Activated B cell treated with CpG ODN at 0.5 μM for 24 hours (primary cell): ENCODE measurements at regions not wholly inside any gene's neighbourhood (a gene's known extent, or its start where the extent isn't known, plus 50 kb on each side); places are given as distances from the start of the nearest gene placed in this dataset.

Experiments used
- ATAC-seq: fragments of 200-7000 bp; cut with Tn5 transposase; one replicate; pipeline ENCODE4 v1.10.0; 2021; ENCODE audit warnings: low read depth, mild to moderate bottlenecking, moderate library complexity
- CTCF ChIA-PET: fragments of 350-600 bp; sonication (Branson Sonifier 250); formaldehyde crosslinking; loops from one replicate; lab custom pipeline; 2021; ENCODE audit warnings: antibody characterized with exemption; lab: Charles Lee
- POLR2A ChIA-PET: fragments of 350-600 bp; sonication (Branson Sonifier 250); formaldehyde crosslinking; loops from one replicate; lab custom pipeline; 2021; ENCODE audit warnings: antibody characterized with exemption; lab: Charles Lee
- DNase-seq: peaks from one replicate; pipeline ENCODE4 v3.0.0; 2022
- H3K27ac Mint-ChIP-seq: one replicate; pipeline ENCODE4 v1.8.0; 2020; ENCODE audit warnings: mixed read lengths
- H3K27me3 Mint-ChIP-seq: one replicate; pipeline ENCODE4 v1.8.0; 2021; ENCODE audit warnings: mixed read lengths
- H3K36me3 Mint-ChIP-seq: one replicate; pipeline ENCODE4 v1.8.0; 2021; ENCODE audit warnings: low read depth, mixed read lengths
- H3K4me1 Mint-ChIP-seq: one replicate; pipeline ENCODE4 v1.8.0; 2021; ENCODE audit warnings: mixed read lengths
- H3K4me3 Mint-ChIP-seq: one replicate; pipeline ENCODE4 v1.8.0; 2020; ENCODE audit warnings: mild to moderate bottlenecking, mixed read lengths
- H3K9me3 Mint-ChIP-seq: one replicate; pipeline ENCODE4 v1.8.0; 2020; ENCODE audit warnings: mixed read lengths
- intact Hi-C: fragments of 100-400 bp; cut with micrococcal nuclease; formaldehyde crosslinking; loops from one replicate; pipeline ENCODE4 v1.15.1; 2024
- TF ChIP-seq, protein P1 (sequence below): fragments of 200-600 bp; IDR thresholded peaks from one replicate; pipeline ENCODE4 v1.8.0; 2022; ENCODE audit warnings: antibody characterized with exemption, mild to moderate bottlenecking

DNA sequence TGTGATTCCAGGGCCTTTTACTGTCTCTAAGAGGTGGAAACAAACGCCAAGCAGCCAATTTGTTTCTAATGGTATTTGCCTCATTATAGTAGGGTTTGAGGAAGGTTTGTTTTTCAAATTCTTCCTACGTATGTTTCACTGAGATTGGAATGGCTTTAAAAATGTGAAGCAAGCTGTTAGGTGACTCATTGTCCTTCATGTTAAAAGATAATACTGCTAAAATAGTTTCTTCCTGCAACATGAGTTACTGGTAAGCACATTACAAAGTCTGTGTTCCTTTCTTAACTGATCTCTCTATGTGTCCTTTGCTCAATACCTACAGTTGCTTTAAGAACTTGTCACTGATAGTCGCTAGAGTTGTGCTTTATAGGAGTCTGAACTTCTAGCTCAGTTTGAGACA lies 1183.9 kb downstream of the RPA4 start:
- ChIA-PET CTCF (no interaction called here), POLR2A (no interaction called here)
- H3K27ac Mint-ChIP-seq = no peak overlapping the region
- ATAC-seq (no peak), DNase-seq (no peak)
- H3K9me3 Mint-ChIP-seq = peaks cover 4% of the 10 kb centered on the region
- no peaks in the 10 kb centered on the region for H3K4me1 Mint-ChIP-seq
- H3K4me3 Mint-ChIP-seq = no peak overlapping the region
- intact Hi-C loops = no loop called here
- no peaks in the 10 kb centered on the region for H3K27me3 Mint-ChIP-seq
- no peaks in the 10 kb centered on the region for H3K36me3 Mint-ChIP-seq
- TF ChIP-seq, protein P1, sequence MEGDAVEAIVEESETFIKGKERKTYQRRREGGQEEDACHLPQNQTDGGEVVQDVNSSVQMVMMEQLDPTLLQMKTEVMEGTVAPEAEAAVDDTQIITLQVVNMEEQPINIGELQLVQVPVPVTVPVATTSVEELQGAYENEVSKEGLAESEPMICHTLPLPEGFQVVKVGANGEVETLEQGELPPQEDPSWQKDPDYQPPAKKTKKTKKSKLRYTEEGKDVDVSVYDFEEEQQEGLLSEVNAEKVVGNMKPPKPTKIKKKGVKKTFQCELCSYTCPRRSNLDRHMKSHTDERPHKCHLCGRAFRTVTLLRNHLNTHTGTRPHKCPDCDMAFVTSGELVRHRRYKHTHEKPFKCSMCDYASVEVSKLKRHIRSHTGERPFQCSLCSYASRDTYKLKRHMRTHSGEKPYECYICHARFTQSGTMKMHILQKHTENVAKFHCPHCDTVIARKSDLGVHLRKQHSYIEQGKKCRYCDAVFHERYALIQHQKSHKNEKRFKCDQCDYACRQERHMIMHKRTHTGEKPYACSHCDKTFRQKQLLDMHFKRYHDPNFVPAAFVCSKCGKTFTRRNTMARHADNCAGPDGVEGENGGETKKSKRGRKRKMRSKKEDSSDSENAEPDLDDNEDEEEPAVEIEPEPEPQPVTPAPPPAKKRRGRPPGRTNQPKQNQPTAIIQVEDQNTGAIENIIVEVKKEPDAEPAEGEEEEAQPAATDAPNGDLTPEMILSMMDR = no peak

DNA sequence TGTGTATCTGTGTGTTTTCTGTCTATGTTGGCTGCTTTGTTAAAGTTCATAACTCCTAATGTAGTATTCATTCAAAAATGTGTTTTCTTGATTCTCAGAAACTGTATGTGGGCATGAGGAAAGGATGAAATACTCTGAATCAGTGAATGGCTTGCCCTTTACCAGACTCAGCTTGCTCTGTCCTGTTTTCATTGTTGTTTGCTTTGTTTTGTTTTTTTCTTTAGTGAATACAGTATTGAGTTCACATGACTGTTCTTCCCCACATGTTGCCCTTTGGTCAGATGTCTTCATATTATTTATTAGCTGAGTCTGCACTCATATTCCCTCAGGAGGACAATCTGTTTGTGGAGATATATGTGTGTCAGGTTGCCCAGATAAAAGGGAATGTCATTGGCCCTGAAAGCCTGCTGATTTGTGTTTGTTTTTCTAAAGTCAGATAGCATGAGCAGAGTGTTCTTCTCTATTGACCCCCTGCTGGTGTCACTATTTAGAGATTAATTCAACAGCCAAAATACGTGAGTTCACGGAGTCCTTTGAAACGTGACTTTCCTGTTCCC lies 1184.4 kb downstream of the RPA4 start:
- ATAC-seq (no peak), DNase-seq (no peak)
- H3K4me1 Mint-ChIP-seq = no peaks in the 10 kb centered on the region
- ChIA-PET POLR2A (no interaction called here), CTCF (no interaction called here)
- intact Hi-C loops = no loop called here
- TF ChIP-seq, protein P1 = no peak
- H3K27me3 Mint-ChIP-seq = no peaks in the 10 kb centered on the region
- H3K4me3 Mint-ChIP-seq = no peak overlapping the region
- no peaks in the 10 kb centered on the region for H3K36me3 Mint-ChIP-seq
- H3K27ac Mint-ChIP-seq = no peak overlapping the region
- H3K9me3 Mint-ChIP-seq = peaks cover 4% of the 10 kb centered on the region

DNA sequence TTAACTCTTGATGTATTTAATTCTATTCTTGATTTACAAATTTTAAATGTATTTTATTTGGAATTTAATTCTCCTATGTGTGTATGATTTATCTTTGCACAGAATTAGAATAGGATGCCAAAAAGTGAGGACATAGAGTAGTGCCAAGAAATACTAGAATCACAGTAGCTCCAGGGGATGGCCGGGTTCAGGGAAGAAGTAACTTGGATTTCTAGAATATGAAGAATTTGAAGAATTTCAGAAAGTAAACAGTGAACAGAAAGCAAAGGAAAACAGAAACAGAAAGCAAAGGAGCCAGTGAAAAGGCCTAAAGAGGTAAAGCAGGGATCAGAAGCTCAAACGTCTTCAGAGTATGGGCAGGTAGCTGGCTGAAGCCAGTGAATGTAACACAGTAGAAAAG lies 1187.6 kb downstream of the RPA4 start:
- Mint-ChIP-seq H3K27me3 (no peaks in the 10 kb centered on the region), H3K4me1 (no peaks in the 10 kb centered on the region), H3K9me3 (peaks cover 4% of the 10 kb centered on the region), H3K4me3 (no peak overlapping the region), H3K36me3 (no peaks in the 10 kb centered on the region), H3K27ac (no peak overlapping the region)
- ATAC-seq = no peak
- POLR2A ChIA-PET = no interaction called here
- intact Hi-C loops = no loop called here
- DNase-seq = no peak
- CTCF ChIA-PET = no interaction called here
- TF ChIP-seq, protein P1 = no peak

DNA sequence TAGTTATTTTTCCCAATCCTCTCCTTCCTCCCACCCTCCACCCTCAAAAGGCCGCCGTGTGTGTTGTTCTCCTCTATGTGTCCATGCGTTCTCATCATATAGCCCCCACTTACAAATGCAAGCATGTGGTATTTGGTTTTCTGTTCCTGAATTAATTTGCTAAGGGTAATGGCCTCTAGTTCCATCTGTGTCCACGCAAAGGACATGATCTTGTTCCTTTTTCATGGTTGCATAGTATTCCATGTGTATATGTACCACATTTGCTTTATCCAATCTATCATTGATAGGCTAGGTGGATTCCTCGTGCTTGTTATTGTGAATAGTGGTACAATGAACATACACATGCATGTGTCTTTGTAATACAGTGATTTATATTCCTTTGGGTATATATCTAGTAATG lies 1193.7 kb downstream of the RPA4 start:
- TF ChIP-seq, protein P1 = no peak
- Mint-ChIP-seq H3K4me3 (no peak overlapping the region), H3K27me3 (no peaks in the 10 kb centered on the region), H3K27ac (no peak overlapping the region), H3K9me3 (no peaks in the 10 kb centered on the region), H3K36me3 (no peaks in the 10 kb centered on the region), H3K4me1 (no peaks in the 10 kb centered on the region)
- POLR2A ChIA-PET = no interaction called here
- CTCF ChIA-PET = no interaction called here
- ATAC-seq (no peak), DNase-seq (no peak)
- intact Hi-C loops = no loop called here

DNA sequence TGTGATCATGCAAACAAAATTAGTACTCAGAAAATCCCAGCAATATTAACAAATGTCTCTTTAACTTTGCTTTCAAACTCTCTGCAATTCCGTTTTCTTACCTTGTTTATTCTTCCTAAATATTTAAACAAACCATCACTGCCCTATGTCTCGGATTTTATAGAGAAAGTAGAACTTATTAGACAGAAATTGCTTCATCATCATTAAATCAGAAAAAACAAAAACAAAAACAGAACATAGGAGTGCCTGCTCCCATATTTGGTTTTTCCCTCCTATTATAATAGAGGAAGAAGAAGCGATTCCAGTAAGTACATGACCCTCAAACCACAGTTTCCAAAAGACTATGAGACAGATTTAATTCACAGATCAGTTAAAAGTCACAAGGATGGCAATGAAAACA lies 1228.0 kb downstream of the RPA4 start:
- DNase-seq (no peak), ATAC-seq (no peak)
- H3K36me3 Mint-ChIP-seq = no peaks in the 10 kb centered on the region
- H3K4me3 Mint-ChIP-seq = no peak overlapping the region
- TF ChIP-seq, protein P1 = no peak
- H3K27ac Mint-ChIP-seq = no peak overlapping the region
- no peaks in the 10 kb centered on the region for H3K27me3 Mint-ChIP-seq
- ChIA-PET CTCF (no interaction called here), POLR2A (no interaction called here)
- intact Hi-C loops = no loop called here
- H3K9me3 Mint-ChIP-seq = no peaks in the 10 kb centered on the region
- H3K4me1 Mint-ChIP-seq = no peaks in the 10 kb centered on the region
